ENCODE measurements at regions not wholly inside any gene's neighbourhood (a gene's known extent, or its start where the extent isn't known, plus 50 kb on each side); places are given as distances from the start of the nearest gene placed in this dataset.

GRCh38 chrX:96579252-96579651 lies 105.4 kb upstream of the DIAPH2 start:
- H4K8ac ChIP-seq (ENCODE audit: extremely low read depth, insufficient read depth, low read length) = no peak overlapping the region
- no peak overlapping the region for H3K14ac ChIP-seq (ENCODE audit: insufficient read length)
- H3K9me3 ChIP-seq (ENCODE audit: insufficient read depth in 2 of 2, low read depth in 1 of 2, low read length in 1 of 2) = no peaks in the 10 kb centered on the region
- no peak overlapping the region for H3K4me2 ChIP-seq (ENCODE audit: insufficient read depth in 1 of 2, low read depth in 2 of 2, low read length in 2 of 2)
- TF ChIP-seq CREB1 (IDR thresholded peaks at IDR 0.05) = no peak
- no peak for TF ChIP-seq RBBP5 (IDR thresholded peaks at IDR 0.05; ENCODE audit: borderline replicate concordance, low read depth, low read length)
- TF ChIP-seq CEBPB (IDR thresholded peaks at IDR 0.05; ENCODE audit: low read depth, low read length) = no peak
- no peak for TF ChIP-seq HDAC2 (IDR thresholded peaks at IDR 0.05; ENCODE audit: borderline replicate concordance in 1 of 2, low read depth in 2 of 2, low read length in 2 of 2)
- TF ChIP-seq CBX5 (IDR thresholded peaks at IDR 0.05; ENCODE audit: low read depth, low read length) = no peak
- TF ChIP-seq SIRT6 (IDR thresholded peaks at IDR 0.05; ENCODE audit: low read length) = no peak
- TF ChIP-seq CTBP2 (IDR thresholded peaks at IDR 0.05; ENCODE audit: borderline replicate concordance, insufficient read depth, insufficient read length, low read length) = no peak
- no peak for TF ChIP-seq BCL11A (IDR thresholded peaks at IDR 0.05; ENCODE audit: low read depth in 2 of 2, low read length in 2 of 2)
- TF ChIP-seq CHD1 (IDR thresholded peaks at IDR 0.05; ENCODE audit: low read depth, low read length) = no peak
- no peak for TF ChIP-seq SP1 (IDR thresholded peaks at IDR 0.05; ENCODE audit: low read depth, low read length)
- no peak for TF ChIP-seq CHD2 (IDR thresholded peaks at IDR 0.05; ENCODE audit: low read length)
- TF ChIP-seq PHF8 (conservative IDR thresholded peaks at IDR 0.05; ENCODE audit: low read depth, low read length) = no peak
- no peak for TF ChIP-seq SUZ12 (IDR thresholded peaks at IDR 0.05; ENCODE audit: low read length)
- TF ChIP-seq POLR2A (IDR thresholded peaks at IDR 0.05; ENCODE audit: control extremely low read depth in 1 of 2, low read depth in 2 of 2, low read length in 2 of 2) = no peak
- H2BK5ac ChIP-seq (ENCODE audit: low read depth, low read length) = no peak overlapping the region
- no peak overlapping the region for H2BK20ac ChIP-seq (ENCODE audit: low read length)
- H4K5ac ChIP-seq (ENCODE audit: insufficient read length, low read depth, low read length) = no peak overlapping the region
- ChIA-PET POLR2A (ENCODE audit: partially characterized antibody) (no interaction called here), CTCF (ENCODE audit: partially characterized antibody) (no interaction called here)
- no peak overlapping the region for H3K27ac ChIP-seq (ENCODE audit: low read depth, low read length)
- H2AFZ ChIP-seq (ENCODE audit: low read length) = no peak overlapping the region
- no peak overlapping the region for H3K18ac ChIP-seq (ENCODE audit: extremely low read depth, low read length)
- no peak overlapping the region for H2BK15ac ChIP-seq (ENCODE audit: low read length)
- no peaks in the 10 kb centered on the region for H3K36me3 ChIP-seq (ENCODE audit: control insufficient read depth in 2 of 4, insufficient read depth in 4 of 4, low read length in 3 of 4)
- H3K56ac ChIP-seq (replicated peaks; ENCODE audit: insufficient read length, low read depth, low read length) = no peak overlapping the region
- no peak overlapping the region for H3K9ac ChIP-seq (replicated peaks in 1 of 4; ENCODE audit: extremely low read depth in 1 of 4, low read depth in 3 of 4, low read length in 3 of 4)
- H2AK5ac ChIP-seq (ENCODE audit: low read depth, low read length) = no peak overlapping the region
- no peak overlapping the region for H2BK120ac ChIP-seq (replicated peaks; ENCODE audit: low read depth, low read length)
- H3K23me2 ChIP-seq (ENCODE audit: low read depth, low read length) = no peaks in the 10 kb centered on the region
- H3K4me3 ChIP-seq (ENCODE audit: extremely low read depth in 1 of 4, insufficient read depth in 2 of 4, low read depth in 3 of 4, low read length in 4 of 4) = no peak overlapping the region
- no peaks in the 10 kb centered on the region for H3K4me1 ChIP-seq (replicated peaks in 1 of 4; ENCODE audit: control insufficient read depth in 3 of 4, insufficient read depth in 4 of 4, low read length in 3 of 4)
- H3K79me2 ChIP-seq (ENCODE audit: control insufficient read depth in 1 of 2, insufficient read depth in 2 of 2, low read length in 2 of 2) = no peaks in the 10 kb centered on the region
- H3K27me3 ChIP-seq (replicated peaks in 1 of 4; ENCODE audit: control insufficient read depth in 3 of 4, extremely low read depth in 1 of 4, insufficient read depth in 3 of 4, low read length in 3 of 4) = no peaks in the 10 kb centered on the region
- no peak overlapping the region for H4K91ac ChIP-seq (replicated peaks; ENCODE audit: insufficient read length, low read length)
- H4K20me1 ChIP-seq (replicated peaks in 1 of 2; ENCODE audit: control insufficient read depth in 1 of 2, insufficient read depth in 2 of 2, low read length in 2 of 2) = no peaks in the 10 kb centered on the region
- H3K79me1 ChIP-seq (ENCODE audit: low read depth, low read length) = no peaks in the 10 kb centered on the region
- DNase-seq (ENCODE audit: low read depth in 1 of 2, low spot score in 2 of 2) (no peak), FAIRE-seq (no peak)
- no peak overlapping the region for H3K23ac ChIP-seq (ENCODE audit: insufficient read length)
- no peak overlapping the region for H2BK12ac ChIP-seq (ENCODE audit: low read depth, low read length)
- H3K4ac ChIP-seq (replicated peaks; ENCODE audit: insufficient read length, low read depth, low read length) = no peak overlapping the region
